H1 (cell line): ENCODE measurements at regions not wholly inside any gene's neighbourhood (a gene's known extent, or its start where the extent isn't known, plus 50 kb on each side); places are given as distances from the start of the nearest gene placed in this dataset.

Source experiments
- EP300 ChIP-seq, 2 experiments: IDR thresholded peaks; 1 replicate in 1 of 2; 2 replicates in 1 of 2; pipeline ENCODE4 v1.6.1; 2011 to 2012; ENCODE audit warnings: low read depth in 2 of 2, low read length in 2 of 2, mild to moderate bottlenecking in 2 of 2, borderline replicate concordance in 1 of 2, inconsistent platforms in 1 of 2, moderate library complexity in 1 of 2
- EZH2 ChIP-seq: fragments of 200-600 bp; sonication (generic); IDR thresholded peaks from 2 replicates; pipeline ENCODE4 v1.7.1; 2012; ENCODE audit warnings: low read depth, mild to moderate bottlenecking, moderate library complexity, low read length, inconsistent platforms; ENCODE audit not compliant: severe bottlenecking
- HDAC6 ChIP-seq: IDR thresholded peaks from one replicate; pipeline ENCODE4 v1.7.1; 2012; ENCODE audit warnings: low read depth, mild to moderate bottlenecking, inconsistent platforms, low read length, moderate library complexity
- POLR2A ChIP-seq, 2 experiments: IDR thresholded peaks; 1 replicate in 1 of 2; 2 replicates in 1 of 2; pipeline ENCODE4 v1.6.1; 2011; ENCODE audit warnings: low read depth in 2 of 2, low read length in 2 of 2, mild to moderate bottlenecking in 2 of 2; ENCODE audit errors: control extremely low read depth in 1 of 2
- SRF ChIP-seq: IDR thresholded peaks from 2 replicates; pipeline ENCODE4 v1.6.1; 2011; ENCODE audit warnings: mild to moderate bottlenecking, low read depth, low read length, moderate library complexity
- YY1 ChIP-seq: IDR thresholded peaks from 2 replicates; pipeline ENCODE4 v1.6.1; 2011; ENCODE audit warnings: low read depth, mild to moderate bottlenecking, low read length
- TF ChIP-seq, protein P1 (sequence below), 3 experiments: IDR thresholded peaks; 1 replicate in 2 of 3; 2 replicates in 1 of 3; pipeline versions ENCODE4 v1.5.1 to v1.6.1; 2011; ENCODE audit warnings: low read length in 3 of 3, mild to moderate bottlenecking in 3 of 3, inconsistent platforms in 2 of 3, low read depth in 1 of 3, moderate library complexity in 1 of 3; ENCODE audit not compliant: insufficient read depth in 1 of 3; ENCODE audit errors: control extremely low read depth in 1 of 3
- TF ChIP-seq, protein P2 (sequence below): IDR thresholded peaks from 2 replicates; pipeline ENCODE4 v1.6.1; 2012; ENCODE audit warnings: inconsistent platforms
- TF ChIP-seq, protein P3 (sequence below): IDR thresholded peaks from 2 replicates; pipeline ENCODE4 v1.6.1; 2011; ENCODE audit warnings: low read length, improper control_type of control experiment
- TF ChIP-seq, protein P4 (sequence below): IDR thresholded peaks from 2 replicates; pipeline ENCODE4 v1.6.1; 2012; ENCODE audit warnings: inconsistent platforms

DNA sequence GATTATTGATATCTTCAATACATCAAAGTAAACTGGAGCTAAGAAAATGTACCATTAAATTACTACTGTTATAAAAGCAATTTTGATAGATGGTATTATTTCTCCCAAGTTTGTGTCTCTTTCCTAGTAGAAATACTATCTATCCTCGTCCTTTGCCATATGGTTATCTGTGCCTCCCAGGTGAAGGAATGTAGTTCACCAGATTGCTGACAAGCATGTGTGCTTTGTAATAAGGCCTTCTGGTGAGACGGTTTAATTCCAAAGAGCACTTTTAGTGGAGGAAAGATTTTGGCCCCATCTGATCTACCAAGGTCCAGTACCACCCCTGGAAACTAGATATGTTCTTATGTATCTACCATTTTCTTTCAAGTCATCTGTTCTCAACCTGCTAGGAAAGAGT lies 243.6 kb downstream of the DLEU7 start:
- TF ChIP-seq SRF (no peak), EZH2 (no peak), HDAC6 (no peak), YY1 (no peak), EP300 (IDR thresholded peaks at IDR 0.05; ENCODE audit: borderline replicate concordance in 1 of 2, low read depth in 2 of 2, low read length in 2 of 2) (no peak), POLR2A (IDR thresholded peaks at IDR 0.05; ENCODE audit: control extremely low read depth in 1 of 2, low read depth in 2 of 2, low read length in 2 of 2) (no peak)
- TF ChIP-seq, protein P1, sequence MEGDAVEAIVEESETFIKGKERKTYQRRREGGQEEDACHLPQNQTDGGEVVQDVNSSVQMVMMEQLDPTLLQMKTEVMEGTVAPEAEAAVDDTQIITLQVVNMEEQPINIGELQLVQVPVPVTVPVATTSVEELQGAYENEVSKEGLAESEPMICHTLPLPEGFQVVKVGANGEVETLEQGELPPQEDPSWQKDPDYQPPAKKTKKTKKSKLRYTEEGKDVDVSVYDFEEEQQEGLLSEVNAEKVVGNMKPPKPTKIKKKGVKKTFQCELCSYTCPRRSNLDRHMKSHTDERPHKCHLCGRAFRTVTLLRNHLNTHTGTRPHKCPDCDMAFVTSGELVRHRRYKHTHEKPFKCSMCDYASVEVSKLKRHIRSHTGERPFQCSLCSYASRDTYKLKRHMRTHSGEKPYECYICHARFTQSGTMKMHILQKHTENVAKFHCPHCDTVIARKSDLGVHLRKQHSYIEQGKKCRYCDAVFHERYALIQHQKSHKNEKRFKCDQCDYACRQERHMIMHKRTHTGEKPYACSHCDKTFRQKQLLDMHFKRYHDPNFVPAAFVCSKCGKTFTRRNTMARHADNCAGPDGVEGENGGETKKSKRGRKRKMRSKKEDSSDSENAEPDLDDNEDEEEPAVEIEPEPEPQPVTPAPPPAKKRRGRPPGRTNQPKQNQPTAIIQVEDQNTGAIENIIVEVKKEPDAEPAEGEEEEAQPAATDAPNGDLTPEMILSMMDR (IDR thresholded peaks at IDR 0.05; ENCODE audit: control extremely low read depth in 1 of 3, insufficient read depth in 1 of 3, low read depth in 1 of 3, low read length in 3 of 3): no peak
- TF ChIP-seq, protein P2, sequence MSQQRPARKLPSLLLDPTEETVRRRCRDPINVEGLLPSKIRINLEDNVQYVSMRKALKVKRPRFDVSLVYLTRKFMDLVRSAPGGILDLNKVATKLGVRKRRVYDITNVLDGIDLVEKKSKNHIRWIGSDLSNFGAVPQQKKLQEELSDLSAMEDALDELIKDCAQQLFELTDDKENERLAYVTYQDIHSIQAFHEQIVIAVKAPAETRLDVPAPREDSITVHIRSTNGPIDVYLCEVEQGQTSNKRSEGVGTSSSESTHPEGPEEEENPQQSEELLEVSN: no peak
- TF ChIP-seq, protein P3, sequence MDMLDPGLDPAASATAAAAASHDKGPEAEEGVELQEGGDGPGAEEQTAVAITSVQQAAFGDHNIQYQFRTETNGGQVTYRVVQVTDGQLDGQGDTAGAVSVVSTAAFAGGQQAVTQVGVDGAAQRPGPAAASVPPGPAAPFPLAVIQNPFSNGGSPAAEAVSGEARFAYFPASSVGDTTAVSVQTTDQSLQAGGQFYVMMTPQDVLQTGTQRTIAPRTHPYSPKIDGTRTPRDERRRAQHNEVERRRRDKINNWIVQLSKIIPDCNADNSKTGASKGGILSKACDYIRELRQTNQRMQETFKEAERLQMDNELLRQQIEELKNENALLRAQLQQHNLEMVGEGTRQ: no peak
- TF ChIP-seq, protein P4, sequence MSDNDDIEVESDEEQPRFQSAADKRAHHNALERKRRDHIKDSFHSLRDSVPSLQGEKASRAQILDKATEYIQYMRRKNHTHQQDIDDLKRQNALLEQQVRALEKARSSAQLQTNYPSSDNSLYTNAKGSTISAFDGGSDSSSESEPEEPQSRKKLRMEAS: no peak
